Stimulated activated effector memory CD8-positive, alpha-beta T cell treated with anti-CD3 and anti-CD28 coated beads, Interleukin-12 subunit alpha, Interleukin-12 subunit beta, amount 100 ng/mL, for 72 hours (primary cell): ENCODE measurements at regions not wholly inside any gene's neighbourhood (a gene's known extent, or its start where the extent isn't known, plus 50 kb on each side); places are given as distances from the start of the nearest gene placed in this dataset.

Experiments
- ATAC-seq: fragments of 150-1000 bp; cut with Tn5 transposase; 2 replicates; pipeline ENCODE4 v1.10.0; 2021
- DNase-seq, 2 donors: peaks; one replicate each; pipeline ENCODE4 v3.0.0; 2021 to 2022; ENCODE audit warnings: low spot score in 2 of 2
- H3K27ac Mint-ChIP-seq: one replicate; pipeline ENCODE4 v1.8.0; 2022; ENCODE audit warnings: mild to moderate bottlenecking, mixed read lengths
- H3K36me3 Mint-ChIP-seq: one replicate; pipeline ENCODE4 v1.8.0; 2022; ENCODE audit warnings: mild to moderate bottlenecking, mixed read lengths
- H3K4me1 Mint-ChIP-seq: one replicate; pipeline ENCODE4 v1.8.0; 2022; ENCODE audit warnings: mixed read lengths
- H3K4me3 Mint-ChIP-seq: one replicate; pipeline ENCODE4 v1.8.0; 2022; ENCODE audit warnings: mild to moderate bottlenecking, mixed read lengths
- H3K9me3 Mint-ChIP-seq: one replicate; pipeline ENCODE4 v1.8.0; 2022; ENCODE audit warnings: mixed read lengths

DNA sequence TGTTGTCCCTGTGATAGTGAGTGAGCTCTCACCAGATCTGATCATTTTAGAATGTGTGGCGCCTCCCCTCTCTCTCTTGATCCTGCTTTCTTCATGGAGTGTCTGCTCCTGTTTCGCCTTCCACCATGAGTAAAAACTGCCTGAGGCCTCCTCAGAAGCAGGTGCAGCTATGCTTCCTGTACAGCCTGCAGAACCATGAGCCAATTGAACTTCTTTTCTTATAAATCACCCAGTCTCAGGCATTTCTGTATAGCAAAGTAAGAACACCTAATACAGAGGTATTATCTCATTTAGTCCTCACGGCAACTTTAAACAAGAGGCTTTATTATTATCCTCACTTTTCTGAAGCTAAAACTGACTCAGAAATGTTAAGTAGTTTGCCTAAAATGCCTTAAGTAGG is 81.3 kb upstream of the BTG1 start:
- DNase-seq (no peak), ATAC-seq (no peak)
- H3K4me1 Mint-ChIP-seq = no peaks in the 10 kb centered on the region
- H3K36me3 Mint-ChIP-seq = no peaks in the 10 kb centered on the region
- no peak overlapping the region for H3K27ac Mint-ChIP-seq
- H3K9me3 Mint-ChIP-seq = no peaks in the 10 kb centered on the region
- no peak overlapping the region for H3K4me3 Mint-ChIP-seq

DNA sequence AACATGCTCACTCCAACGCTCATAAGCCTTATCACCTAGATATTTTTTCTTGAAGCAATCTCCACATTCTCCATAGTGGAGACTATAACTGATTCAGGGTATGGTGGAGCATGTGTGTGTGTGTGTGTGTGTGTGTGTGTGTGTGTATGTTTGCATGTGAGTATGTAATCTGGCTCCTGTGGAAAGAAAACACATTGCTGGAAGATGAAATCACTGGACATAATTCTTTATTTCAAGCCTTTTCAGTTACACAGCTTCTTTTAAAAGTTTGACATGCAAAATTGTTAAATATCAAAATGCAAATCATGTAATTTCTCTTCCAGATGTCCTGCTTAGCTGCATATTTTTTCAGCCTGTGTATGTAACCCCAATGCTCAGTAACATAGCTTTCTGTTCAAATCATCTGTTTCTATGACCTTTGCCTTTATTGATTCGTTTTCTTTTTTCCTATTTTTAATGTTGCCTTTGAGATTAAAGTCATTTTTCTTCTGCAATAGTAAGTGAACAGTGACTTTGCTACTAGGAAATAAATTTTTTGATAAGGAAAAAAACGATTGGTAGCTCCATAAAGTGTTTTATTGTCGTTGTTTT is 80.5 kb upstream of the BTG1 start:
- DNase-seq (no peak), ATAC-seq (no peak)
- H3K4me3 Mint-ChIP-seq = no peak overlapping the region
- H3K27ac Mint-ChIP-seq = no peak overlapping the region
- no peaks in the 10 kb centered on the region for H3K4me1 Mint-ChIP-seq
- no peaks in the 10 kb centered on the region for H3K9me3 Mint-ChIP-seq
- H3K36me3 Mint-ChIP-seq = no peaks in the 10 kb centered on the region

DNA sequence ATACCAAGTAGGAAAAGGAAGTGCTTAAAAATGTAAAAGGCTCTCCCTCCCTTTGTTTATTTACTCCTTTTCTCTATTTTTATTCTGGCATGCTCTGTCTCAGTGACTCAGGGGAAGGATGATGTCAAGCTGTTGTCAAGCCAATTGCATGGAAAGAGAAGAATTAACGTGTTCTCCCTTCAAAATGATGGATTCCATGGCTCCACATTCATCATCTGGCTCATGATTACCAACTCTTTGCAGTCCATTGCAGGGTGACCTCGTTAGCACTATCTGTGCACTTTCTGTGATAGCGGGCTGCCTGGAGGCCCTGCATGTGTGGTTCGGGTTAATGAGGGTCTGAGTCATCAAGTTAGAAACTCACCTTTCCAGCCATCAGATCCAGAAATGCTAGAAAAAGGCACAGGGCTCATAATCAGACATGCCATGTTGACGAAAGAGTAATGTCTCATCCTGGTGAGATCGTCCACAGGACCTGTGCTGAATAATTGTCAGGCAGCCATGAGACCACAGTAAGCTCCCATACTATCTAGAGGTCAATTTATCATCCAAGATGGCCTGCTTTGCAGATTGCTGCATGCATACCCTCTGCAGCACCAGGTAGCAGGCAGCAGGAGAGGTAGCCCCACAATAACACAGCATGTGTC is 79.2 kb upstream of the BTG1 start:
- Mint-ChIP-seq H3K4me1 (no peaks in the 10 kb centered on the region), H3K9me3 (no peaks in the 10 kb centered on the region), H3K36me3 (no peaks in the 10 kb centered on the region), H3K27ac (no peak overlapping the region), H3K4me3 (no peak overlapping the region)
- ATAC-seq (peak; percentile 8), DNase-seq (no peak)

DNA sequence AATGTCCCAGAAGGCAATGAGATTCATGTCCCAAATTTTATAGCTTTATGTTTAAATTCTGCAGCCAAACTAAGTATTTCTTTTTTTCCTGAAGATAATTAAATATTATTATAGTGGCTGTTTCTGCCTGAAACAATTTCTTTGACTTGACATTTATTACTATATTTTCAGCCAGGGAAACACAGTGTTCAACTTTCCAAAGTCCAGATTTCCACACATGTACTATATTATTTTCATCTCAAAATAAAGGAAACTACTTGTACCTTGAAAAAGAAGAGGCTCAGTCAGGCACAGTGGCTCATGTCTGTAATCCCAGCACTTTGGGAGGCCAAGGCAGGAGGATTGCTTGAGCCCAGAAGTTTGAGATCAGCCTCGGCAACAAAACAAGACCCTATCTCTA is 77.8 kb upstream of the BTG1 start:
- no peak overlapping the region for H3K4me3 Mint-ChIP-seq
- DNase-seq (no peak), ATAC-seq (no peak)
- H3K27ac Mint-ChIP-seq = no peak overlapping the region
- peaks cover 10% of the 10 kb centered on the region for H3K4me1 Mint-ChIP-seq
- H3K9me3 Mint-ChIP-seq = no peaks in the 10 kb centered on the region
- H3K36me3 Mint-ChIP-seq = no peaks in the 10 kb centered on the region

DNA sequence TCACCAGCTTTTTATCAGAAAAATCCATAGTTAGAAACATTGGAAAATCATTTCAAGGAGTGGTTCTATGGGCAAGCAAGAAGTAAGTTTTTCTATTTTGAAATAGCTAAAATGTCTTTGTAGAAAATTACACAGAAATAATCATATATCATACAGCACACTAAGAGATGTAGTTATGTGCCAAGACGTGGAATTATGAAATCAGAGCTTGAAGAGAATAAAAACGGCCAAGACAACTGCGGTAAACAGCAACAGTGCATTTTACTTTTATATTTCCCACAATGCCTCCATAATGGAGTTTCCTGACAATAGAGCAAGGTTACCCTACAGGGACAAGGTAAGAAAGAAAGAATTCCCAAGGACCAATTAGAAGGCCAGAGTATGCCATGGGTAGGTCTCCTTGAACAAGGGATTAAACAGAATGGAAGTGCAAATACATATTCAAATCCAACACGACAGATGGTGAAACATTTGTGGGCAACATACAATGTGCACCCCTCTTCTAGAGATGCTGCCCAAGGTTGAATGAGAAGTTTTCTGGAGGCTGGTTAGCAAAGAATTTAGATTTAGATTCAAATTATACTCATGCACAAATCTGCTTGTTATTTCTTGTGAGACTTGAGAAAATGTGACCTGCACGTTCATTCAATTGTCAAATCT is 76.1 kb upstream of the BTG1 start:
- Mint-ChIP-seq H3K36me3 (no peaks in the 10 kb centered on the region), H3K4me3 (no peak overlapping the region), H3K4me1 (peaks cover 11% of the 10 kb centered on the region), H3K27ac (no peak overlapping the region), H3K9me3 (no peaks in the 10 kb centered on the region)
- ATAC-seq (no peak), DNase-seq (no peak)

DNA sequence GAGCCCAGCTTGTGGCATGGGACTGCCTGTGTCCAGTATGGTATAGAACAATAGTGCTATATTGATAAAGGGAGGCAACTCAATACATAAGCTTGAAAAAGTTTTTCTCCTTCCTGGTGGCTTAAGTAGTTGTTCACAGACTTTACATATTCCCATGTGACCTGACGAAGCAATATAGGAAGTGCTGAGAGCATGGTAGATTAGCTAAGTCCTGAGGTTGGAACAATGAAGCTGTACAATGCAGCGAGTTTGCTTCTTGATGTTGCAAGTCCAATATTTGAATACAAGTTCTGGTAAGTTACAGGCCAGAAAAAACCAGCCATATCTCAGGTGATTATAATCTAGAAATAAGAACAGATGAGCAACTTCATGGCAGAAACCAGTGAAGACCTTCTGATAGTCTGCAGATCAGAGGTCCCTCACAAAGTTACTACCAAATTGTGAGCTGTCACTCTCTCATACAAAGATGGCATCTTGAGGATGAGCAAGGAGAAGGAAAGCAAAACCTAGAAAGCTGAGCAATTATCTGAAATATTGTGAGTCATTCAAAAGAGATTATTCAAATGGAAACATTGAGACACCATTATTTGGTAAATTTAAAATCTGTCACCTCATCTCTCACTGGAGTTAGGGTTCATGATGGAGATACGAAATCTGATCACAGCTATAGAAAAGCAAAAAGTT is 72.9 kb upstream of the BTG1 start:
- Mint-ChIP-seq H3K9me3 (no peaks in the 10 kb centered on the region), H3K4me1 (peaks cover 22% of the 10 kb centered on the region), H3K27ac (peak overlapping the region; percentile 71), H3K4me3 (no peak overlapping the region), H3K36me3 (no peaks in the 10 kb centered on the region)
- ATAC-seq (peak; percentile 98), DNase-seq (no peak)

DNA sequence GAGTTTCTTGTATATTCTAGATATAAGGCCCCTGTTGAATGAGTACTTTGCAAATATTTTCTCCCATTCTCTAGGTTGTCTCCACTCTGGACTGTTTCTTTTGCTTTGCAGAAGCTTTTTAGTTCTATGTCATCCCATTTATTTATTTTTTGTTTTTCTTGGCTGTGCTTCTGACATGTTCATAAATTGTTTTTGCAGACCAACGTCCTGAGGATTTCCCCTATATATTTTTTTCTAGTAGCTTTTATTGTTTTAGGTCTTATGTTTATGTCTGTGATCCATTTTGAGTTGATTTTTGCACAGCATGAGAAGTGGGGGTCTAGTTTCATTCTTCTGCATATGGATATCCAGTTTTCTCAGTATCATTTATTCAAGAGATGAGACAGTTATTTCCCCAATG is 70.4 kb upstream of the BTG1 start:
- Mint-ChIP-seq H3K4me1 (peaks cover 28% of the 10 kb centered on the region), H3K4me3 (no peak overlapping the region), H3K9me3 (no peaks in the 10 kb centered on the region), H3K36me3 (no peaks in the 10 kb centered on the region), H3K27ac (no peak overlapping the region)
- DNase-seq (no peak), ATAC-seq (no peak)

DNA sequence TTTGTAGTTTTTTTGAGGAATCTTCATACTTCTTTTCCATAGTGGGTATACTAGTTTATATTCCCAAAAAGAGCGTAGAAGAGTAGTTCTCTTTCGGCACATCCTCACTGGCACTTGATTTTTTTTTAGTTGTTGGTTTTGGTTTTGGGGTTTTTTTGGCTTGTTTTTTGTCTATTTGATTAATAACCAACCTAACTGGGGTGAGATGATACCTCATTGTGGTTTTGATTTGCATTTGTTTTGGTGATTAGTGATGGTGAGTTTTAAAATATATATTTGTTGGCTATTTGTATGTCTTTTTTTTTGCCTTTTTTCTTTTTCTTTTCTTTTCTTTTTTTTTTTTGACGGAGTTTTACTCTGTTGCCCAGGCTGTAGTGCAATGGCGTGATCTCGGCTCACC is 69.7 kb upstream of the BTG1 start:
- Mint-ChIP-seq H3K4me1 (peaks cover 30% of the 10 kb centered on the region), H3K36me3 (no peaks in the 10 kb centered on the region), H3K9me3 (no peaks in the 10 kb centered on the region), H3K4me3 (no peak overlapping the region), H3K27ac (no peak overlapping the region)
- ATAC-seq (no peak), DNase-seq (no peak)

DNA sequence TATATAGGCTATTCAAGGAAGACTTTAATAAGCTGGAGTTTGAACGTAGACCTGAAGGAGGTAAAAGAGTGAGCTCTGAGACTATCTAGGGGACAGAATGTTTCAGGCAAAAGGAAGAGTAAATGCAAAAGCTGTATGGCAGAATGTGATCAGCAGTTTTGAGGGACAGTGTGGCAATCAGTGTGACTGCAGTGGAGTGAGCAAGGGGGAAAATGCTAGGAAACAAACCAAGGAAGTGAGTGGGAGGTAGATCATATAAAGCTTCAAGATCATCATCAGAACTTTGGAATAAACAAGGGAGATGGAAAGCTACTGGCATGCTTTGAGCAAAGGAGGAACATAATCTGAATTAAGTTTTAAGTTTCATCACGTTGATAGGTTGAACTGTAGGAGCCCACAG is 67.5 kb upstream of the BTG1 start:
- peaks cover 39% of the 10 kb centered on the region for H3K4me1 Mint-ChIP-seq
- DNase-seq = no peak
- H3K4me3 Mint-ChIP-seq = no peak overlapping the region
- H3K9me3 Mint-ChIP-seq = no peaks in the 10 kb centered on the region
- ATAC-seq = no peak
- no peak overlapping the region for H3K27ac Mint-ChIP-seq
- H3K36me3 Mint-ChIP-seq = no peaks in the 10 kb centered on the region

DNA sequence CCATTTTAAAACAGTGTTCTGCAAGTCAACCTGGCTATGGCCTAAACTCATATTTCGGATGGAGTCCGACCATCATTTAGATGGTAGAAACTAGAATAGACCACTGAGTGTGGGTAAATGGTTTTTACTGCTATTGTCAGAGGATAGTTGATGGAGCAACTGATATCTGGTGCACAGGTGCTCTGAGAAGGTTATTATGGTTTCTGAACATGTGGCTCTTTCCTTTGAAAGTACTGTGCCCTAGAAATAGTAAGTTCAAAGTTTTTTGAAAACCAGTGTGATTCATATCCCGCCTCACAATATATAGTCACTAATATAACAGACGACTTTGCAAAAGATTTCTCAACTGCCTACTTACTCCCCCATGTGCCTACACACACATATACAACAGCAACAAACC is 64.4 kb upstream of the BTG1 start:
- no peaks in the 10 kb centered on the region for H3K9me3 Mint-ChIP-seq
- H3K4me3 Mint-ChIP-seq = peak overlapping the region; percentile 80
- peaks cover 33% of the 10 kb centered on the region for H3K4me1 Mint-ChIP-seq
- no peaks in the 10 kb centered on the region for H3K36me3 Mint-ChIP-seq
- ATAC-seq (peak; percentile 74), DNase-seq (no peak)
- H3K27ac Mint-ChIP-seq = peak overlapping the region; percentile 90

DNA sequence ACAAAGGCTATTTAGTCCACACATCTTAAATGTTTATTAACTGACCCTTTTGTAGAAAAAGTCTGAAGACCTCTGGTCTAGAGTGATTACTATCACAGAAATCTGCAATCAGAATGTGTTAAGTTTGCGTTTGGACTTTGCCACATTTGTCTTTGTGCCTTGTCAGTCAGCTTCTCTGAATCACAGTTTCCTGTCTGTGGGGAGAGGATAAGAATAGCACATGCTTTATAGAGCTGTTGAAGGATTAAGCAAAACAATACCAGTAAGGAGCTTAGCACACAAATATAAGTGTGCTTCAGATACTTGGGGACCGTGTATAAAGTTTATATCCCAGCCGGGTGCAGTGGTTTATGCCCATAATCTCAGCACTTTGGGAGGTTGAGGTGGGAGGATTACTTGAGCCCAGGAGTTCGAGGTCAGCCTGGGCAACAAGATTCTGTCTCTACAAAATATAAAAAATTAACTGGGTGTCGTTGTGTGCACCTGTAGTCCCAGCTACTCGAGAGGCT is 63.0 kb upstream of the BTG1 start:
- ATAC-seq (peak; percentile 91), DNase-seq (peak; percentile 6 to 56)
- Mint-ChIP-seq H3K27ac (peak overlapping the region; percentile 91), H3K36me3 (no peaks in the 10 kb centered on the region), H3K4me3 (peak overlapping the region; percentile 80), H3K9me3 (no peaks in the 10 kb centered on the region), H3K4me1 (peaks cover 28% of the 10 kb centered on the region)

DNA sequence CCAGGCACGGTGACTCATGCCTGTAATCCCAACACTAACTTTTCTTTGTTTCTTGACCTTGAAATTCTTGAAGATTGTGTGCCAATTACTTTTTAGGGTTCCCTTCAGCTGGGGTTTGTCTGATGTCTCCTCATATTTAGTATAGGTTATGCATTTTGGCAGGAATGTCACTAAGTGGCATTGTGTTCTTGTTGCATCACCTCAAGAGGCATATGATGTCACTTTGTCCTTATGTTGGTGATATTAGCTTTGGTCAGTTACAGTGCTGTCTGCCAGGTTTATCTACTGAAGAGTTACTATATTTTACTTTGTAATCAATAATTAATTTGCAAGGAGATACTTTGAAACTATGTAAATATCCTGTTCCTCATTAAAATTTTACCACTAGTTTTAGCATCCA is 61.0 kb upstream of the BTG1 start:
- no peak overlapping the region for H3K4me3 Mint-ChIP-seq
- ATAC-seq = no peak
- no peak overlapping the region for H3K27ac Mint-ChIP-seq
- H3K36me3 Mint-ChIP-seq = no peaks in the 10 kb centered on the region
- peaks cover 22% of the 10 kb centered on the region for H3K4me1 Mint-ChIP-seq
- H3K9me3 Mint-ChIP-seq = no peaks in the 10 kb centered on the region
- DNase-seq = no peak

DNA sequence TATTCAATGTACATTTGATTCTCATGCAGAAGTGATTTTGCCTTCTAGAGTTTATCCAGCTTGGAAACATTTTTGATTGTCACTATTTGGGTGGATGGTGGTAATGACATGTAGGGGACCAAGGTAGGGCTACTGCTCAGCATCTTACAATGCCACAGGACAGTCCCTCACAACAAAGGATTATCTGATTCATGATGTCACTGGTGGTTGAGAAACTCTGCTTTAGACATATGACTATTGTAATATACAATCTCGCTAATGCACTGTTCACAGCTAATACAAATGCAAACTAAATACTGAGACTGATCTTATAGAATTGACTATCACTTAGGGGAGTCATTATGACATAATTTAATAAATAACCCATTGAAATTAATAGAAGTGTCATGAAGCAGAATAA is 60.4 kb upstream of the BTG1 start:
- ATAC-seq (no peak), DNase-seq (no peak)
- Mint-ChIP-seq H3K9me3 (no peaks in the 10 kb centered on the region), H3K27ac (no peak overlapping the region), H3K4me1 (peaks cover 22% of the 10 kb centered on the region), H3K4me3 (no peak overlapping the region), H3K36me3 (no peaks in the 10 kb centered on the region)

DNA sequence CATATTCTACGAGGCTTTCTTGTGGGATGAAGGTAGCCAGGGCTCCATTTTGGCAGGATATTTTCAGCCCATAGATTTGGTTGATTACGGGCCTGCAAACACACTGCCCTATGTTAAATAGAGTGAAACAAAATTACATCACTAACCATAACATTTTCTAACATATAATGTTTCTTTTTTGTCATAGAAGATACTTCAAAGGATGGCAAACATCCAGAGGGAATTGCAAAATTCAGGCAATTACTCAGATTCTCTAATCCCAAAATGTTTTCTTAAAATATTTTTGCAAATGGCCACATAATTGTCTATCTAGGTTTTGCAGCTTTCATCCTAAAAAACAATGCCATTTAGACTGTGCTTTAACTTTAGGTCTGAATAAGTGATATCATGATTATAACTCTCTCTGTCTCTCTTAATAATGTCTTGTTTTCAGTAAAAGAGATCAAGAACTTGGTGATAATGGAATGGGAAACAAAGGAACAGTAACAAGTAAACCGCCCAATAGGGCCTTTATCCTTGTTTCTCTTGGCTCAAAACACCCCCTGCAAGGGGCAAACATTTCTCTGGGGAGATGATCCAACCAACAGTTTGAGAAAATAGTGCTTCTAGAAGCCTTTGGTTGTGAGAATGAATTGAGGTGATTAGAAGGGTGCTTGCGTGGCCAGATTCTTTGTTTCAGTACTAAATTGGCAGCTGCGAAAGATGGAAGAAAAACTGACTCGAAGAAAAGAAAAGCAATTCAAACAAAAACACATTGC is 54.4 kb upstream of the BTG1 start:
- no peaks in the 10 kb centered on the region for H3K4me1 Mint-ChIP-seq
- H3K4me3 Mint-ChIP-seq = no peak overlapping the region
- no peaks in the 10 kb centered on the region for H3K9me3 Mint-ChIP-seq
- ATAC-seq = no peak
- no peak overlapping the region for H3K27ac Mint-ChIP-seq
- H3K36me3 Mint-ChIP-seq = no peaks in the 10 kb centered on the region
- no peak for DNase-seq

DNA sequence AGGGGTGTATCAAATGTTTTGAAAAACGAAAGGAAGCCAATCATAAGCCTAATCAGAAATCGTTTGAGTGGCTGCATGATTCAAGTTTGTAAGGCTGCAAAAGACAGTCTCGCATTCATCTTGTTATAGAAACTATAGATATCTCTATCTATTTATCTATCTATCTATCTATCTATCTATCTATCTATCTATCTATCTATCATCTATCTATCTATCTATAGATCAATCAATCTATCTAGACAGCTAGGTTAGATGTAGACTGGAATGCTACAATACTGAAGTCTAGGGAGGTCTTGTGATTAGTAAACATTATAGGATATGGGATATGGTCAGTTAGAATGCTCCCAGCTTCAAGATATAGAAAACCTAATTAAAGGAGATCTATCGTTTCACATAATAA is 52.2 kb upstream of the BTG1 start:
- no peaks in the 10 kb centered on the region for H3K4me1 Mint-ChIP-seq
- ATAC-seq = no peak
- no peaks in the 10 kb centered on the region for H3K9me3 Mint-ChIP-seq
- no peak overlapping the region for H3K4me3 Mint-ChIP-seq
- H3K27ac Mint-ChIP-seq = no peak overlapping the region
- DNase-seq = no peak
- H3K36me3 Mint-ChIP-seq = no peaks in the 10 kb centered on the region
